HG03045 (cell line): ENCODE measurements at regions not wholly inside any gene's neighbourhood (a gene's known extent, or its start where the extent isn't known, plus 50 kb on each side); places are given as distances from the start of the nearest gene placed in this dataset.
A peak's percentile ranks its signal among the peaks of the same experiment; 100 is the strongest.
"Not testable (repeated sequence)": the region's sequence is repeated elsewhere in the genome, so short reads cannot be mapped to it uniquely, and the experiment has no call there.

Experiments
- ATAC-seq: cut with Tn5 transposase; IDR thresholded peaks from one replicate; pipeline ENCODE4 v1.9.1; 2021; ENCODE audit warnings: mild to moderate bottlenecking, moderate library complexity; ENCODE audit not compliant: unreplicated experiment

DNA sequence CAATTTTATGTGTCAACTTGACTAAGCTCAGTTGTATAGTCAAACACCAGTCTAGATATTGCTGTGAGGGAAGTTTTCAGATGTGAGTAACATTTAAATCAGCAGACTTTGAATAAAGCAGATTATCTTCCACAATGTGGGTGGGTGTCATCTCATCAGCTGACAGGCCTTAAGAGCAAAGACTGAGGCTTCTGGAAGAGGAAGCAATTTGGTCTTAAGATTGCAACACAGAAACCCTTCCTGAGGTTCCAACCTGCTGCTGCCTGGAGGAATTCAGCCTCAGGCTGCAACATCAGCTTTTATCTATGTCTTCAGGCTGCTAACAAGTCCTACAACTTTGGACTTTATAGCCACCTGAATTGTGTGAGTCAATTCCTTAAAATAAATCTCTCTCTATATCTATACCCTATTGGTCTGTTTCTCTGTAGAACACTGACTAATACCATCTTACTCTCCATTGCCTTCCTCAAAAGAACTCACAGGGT lies 277.2 kb upstream of the PLET1 start:
- peak; percentile 40 for ATAC-seq

DNA sequence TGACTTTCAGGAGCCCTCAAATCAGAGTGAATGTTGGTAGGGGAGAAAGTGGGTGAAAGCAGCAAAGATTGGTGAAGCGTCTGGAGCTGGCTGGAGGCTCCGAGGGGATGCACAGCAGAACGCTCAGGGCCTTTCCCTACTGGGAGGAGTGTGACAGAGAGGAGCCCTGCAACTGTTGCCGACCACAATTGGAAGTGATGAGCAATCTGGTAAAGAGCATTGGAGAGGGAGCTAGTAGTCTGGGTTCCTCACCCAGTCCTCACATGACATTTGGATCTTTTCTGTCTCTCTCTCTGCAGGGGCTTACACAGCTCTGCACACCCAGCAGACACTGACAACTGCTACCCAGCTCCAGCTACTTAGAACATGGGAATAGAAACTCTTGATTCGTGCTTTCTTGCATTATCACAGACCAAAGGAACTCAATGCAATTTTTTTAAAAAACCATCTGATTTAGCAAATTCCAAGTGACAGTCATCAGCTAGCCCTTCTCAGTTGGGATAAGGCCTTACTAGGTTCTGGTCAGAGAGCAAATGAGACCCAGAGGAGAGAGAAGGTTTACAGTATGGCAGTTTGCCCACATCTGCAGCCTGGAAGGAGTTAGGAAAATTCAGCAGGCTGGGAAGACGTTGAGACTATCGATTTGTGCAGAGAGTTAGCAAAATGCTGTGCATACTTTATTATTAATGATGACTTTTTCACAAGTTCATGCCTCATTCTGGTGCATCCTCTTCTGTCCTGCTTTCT lies 278.0 kb upstream of the PLET1 start:
- ATAC-seq = no peak

DNA sequence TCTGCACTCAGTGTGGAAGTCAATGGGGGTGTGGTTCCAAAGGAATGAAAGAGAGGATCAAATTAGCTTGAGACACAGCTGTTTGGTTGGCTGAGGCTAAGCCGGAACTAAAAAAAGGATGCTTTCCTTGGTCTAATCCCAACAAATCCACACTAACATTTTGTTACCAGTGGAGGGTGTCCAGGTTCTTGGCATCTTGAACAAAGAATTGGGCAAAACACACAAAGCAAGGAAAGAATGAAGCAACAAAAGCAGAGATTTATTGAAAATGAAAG lies 278.6 kb upstream of the PLET1 start:
- not testable (repeated sequence) for ATAC-seq

DNA sequence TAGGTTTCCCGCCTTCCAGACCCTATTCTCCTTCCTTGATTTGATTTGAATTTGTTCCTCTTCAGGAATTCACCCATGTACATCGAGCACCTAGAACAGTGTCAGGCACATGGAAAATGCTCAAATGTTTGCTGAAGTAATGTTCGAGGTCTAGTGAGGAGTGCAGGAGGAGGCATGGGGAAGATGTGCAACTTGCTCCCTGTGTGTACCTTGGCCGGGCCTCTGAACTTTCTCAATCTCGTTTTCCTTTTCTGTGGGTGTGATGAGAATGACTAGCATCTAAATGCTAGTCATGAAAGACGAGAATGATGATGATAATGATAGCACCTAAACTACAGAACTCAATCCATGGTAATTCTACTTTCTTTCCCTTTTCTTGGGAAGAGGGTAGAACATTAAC lies 279.1 kb upstream of the PLET1 start:
- no peak for ATAC-seq

DNA sequence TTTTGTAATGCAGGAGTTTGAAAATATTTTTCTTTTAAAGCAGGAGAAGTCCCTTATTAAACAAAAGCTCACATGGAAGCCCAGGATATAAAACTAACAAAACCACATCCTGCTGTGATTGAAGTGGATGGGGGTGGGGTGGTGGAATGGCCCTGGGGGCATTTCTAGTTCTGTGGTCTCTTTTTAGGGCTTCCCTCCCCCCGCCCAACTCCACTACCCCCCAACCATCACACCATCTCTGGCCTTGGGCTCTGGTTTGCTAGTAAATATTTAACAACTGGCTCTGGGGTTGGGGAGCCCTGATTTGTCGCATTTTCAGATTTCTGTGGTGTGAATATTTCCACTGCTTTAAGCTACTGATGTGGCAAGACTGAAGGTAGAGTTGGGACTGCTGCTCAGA lies 279.6 kb upstream of the PLET1 start:
- no peak for ATAC-seq

DNA sequence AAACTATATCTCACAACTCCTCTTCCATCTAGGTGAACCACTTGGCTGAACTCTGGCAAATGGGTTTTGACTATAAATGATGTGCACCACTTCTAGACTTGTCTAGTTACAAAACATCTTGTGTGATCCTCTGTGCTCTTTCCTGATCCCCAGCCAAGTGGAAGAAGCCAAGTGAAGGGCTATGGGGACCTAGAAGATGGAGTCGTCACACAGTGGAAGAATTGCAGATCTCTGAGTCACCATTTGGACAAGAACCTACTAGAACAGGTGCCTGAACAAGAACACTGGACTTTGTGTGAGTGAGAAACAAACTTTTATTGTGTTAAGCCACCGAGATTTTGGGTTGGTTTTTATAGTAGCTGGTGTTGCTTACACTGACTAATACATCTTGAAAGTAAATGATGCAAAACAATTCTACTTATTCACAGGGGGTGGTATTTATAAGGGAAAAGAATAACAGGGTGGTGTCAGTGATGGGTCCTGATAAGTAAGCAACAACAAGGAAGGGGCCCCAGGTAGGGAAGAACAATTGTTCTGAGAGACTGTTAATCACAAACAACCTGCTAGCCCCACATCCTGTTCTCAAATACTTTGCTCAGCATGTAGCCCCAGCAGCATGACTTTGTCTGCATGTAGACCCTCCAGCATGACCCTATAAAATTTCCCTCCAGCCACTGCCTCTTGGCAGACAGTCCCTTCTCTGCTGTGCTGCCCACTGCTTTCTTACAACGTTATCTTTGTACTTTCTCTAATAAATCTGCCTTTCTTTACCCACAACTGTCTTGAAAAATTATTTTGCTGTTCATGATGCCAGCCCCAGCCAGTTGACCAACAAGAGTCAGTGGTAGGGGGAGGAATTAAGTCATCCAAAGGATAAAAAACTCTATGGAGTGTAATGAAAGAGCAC lies 280.7 kb upstream of the PLET1 start:
- no peak for ATAC-seq

DNA sequence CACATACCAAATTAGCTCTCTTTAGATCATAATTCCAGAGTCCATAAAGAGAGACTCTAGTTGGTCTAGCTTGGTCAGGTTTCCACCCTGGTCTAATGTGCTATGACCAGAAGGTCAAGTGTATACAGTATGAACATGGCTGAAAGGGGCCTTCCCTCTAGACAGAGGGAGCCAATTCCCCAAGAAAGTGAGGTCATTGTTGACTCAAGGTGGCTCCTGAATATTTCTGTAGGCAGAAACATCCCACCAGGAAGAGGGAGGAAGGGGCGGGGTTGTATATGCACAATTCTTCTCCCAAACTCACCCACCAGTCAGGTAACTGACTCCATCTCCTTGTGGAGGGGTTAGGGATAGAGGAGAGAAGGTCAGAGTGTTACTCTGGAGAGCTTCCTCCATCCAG lies 281.8 kb upstream of the PLET1 start:
- ATAC-seq = no peak

DNA sequence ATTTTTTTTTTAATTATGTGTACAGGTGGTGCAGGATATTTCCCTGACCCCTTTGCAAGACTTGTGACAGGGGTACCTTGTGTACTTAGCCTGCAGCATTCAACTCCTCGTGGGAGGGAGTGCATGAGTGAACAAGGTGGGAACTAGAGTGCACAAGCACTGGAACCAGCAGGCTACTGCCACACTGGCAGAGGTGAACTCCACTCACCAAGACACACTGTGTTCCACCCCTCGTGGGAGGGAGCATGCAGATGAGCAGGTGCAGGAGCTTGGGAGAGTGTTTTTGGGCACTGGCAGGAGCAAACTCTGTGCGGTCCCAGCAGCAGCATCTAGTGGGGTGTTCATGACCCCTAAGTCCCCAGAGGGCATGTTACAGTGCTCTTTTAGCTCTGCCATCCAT lies 282.7 kb upstream of the PLET1 start:
- no peak for ATAC-seq

DNA sequence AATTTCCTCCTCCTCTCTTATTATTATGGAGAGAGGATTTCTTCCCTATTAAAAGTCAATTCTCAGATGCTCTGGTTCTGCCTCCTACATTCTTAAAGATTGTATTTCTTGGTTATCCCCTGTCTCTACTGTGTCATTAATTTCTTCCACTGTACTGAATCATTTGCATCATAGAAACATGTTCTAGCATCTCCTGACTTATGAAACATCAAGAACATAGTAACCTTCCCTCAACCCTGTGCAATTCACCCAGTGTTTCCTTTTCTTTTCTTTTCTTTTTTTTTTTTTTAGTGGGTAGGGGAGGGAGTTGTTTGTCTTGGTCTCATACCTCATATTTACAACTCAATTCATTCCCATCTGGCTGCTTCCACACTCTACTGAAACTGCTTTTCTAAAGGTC lies 288.0 kb upstream of the PLET1 start:
- no peak for ATAC-seq

DNA sequence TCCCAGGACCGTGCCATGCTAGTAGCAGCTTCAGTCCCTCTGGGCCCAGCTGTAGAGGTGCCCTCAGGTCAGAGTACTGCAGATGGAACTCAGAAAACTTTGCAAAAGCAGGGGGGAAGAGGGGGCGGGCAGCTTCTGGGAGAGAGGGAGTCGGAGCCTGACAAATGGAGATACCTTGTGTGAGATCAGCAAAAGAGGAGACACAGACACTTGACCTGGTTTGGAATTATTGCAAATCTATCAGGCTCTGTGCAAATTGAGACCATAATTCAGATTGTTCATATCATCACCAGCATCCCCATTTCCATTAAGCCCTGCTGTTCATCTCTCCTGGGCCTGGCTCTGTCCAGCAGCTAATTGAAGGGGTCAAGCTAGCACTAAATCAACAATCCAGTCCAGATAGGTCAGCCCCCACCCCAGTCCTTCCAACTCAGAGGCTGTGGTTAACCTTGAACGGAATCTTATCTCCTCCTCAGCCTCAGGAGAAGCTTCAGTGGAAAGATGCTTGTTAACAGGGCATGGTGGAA lies 292.6 kb upstream of the PLET1 start:
- ATAC-seq = no peak

DNA sequence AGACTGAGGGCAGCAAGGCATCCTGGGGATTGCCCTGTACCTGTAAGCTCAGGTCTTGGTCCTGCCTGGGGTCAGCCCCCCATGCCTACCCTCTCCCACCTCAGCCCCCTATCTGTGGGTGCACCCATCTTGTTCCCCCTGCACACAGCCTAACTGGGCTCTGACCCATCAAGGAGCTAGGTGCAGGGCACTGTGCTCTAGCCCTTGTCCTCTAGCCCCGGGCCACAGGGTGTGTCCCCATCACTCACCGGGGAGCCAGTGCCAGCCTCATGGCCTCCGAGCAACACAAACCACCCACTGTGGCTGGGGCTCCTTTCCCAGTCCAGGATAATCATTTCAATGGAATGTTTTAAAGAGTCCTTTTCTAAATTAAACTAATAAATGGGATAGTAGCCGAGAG lies 293.9 kb upstream of the PLET1 start:
- ATAC-seq = no peak

DNA sequence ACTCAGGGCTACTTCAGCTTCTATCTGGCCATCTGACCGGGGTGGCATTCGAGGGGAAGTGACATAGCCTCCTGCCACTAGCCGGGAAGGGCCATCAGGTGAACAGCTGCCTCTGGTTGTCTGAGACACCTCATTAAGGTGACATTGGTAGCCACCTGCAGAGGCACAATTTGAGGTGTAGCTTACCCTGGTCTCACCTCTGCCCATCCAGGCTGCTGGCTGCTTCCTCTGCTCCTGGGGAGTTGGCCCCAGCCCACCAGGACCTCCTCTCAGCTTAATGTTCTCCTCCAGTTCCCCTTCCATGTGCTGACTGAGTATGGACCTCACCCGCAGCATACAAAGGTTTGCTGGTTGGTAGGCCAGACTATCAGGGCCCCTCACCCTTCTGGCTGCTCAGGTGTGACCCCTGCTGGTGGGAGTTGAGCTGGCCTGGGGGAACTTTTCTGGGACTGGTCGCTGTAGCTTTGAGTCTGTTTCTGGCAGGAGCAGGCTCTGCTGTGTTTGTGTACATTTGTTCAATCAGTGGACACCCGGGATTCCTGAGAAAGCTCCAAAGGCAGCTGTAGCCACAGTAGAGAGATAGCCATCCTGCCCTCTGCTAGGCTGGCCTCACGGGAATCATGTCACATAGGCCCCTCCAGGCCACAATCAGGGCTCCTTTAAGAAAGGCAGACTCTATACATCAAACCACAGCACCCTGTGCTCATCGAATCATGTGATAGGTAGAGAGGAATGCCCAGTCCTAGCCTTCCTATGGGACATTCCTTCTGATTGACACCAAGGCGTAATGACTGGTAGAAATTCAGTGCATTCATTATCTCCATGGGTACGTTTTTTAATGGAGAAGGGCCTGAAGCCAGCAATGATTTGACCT lies 295.1 kb upstream of the PLET1 start:
- ATAC-seq = no peak

DNA sequence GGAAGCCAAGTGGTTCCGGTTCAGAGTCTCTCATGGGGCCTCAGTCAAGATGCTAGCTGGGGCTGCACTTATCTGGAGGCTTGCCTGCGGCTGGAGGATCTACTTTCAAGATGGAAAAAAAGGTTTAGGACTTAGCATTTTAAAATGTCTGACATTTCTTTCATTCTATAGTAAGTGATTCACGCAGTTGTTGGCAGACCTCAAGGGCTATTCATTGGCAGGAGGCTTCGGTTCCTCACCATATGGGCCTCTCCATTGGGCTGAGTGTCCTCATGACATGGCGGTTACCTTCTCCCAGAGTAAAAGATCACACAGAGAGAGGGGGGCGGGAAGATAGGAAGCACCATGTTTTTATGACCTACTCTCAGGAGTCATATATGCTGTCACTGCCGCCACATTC lies 298.0 kb upstream of the PLET1 start:
- ATAC-seq = no peak

DNA sequence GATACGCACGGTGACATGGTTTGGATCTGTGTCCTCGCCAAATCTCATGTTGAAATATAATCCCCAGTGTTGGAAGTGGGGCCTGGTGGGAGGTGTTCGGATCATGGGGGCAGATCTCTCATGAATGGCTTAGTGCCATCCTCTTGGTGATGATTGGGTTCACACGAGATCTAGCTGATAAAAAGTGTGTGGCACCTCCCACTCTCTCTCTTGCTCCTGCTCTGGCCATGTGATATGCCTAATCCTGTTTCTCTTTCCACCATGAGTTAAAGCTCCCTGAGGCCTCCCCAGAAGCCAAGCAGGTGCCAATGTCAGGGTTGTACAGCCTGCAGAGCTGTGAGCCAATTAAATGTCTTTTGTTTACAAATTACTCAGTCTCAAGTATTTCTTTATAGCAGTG lies 303.1 kb upstream of the PLET1 start:
- no peak for ATAC-seq

DNA sequence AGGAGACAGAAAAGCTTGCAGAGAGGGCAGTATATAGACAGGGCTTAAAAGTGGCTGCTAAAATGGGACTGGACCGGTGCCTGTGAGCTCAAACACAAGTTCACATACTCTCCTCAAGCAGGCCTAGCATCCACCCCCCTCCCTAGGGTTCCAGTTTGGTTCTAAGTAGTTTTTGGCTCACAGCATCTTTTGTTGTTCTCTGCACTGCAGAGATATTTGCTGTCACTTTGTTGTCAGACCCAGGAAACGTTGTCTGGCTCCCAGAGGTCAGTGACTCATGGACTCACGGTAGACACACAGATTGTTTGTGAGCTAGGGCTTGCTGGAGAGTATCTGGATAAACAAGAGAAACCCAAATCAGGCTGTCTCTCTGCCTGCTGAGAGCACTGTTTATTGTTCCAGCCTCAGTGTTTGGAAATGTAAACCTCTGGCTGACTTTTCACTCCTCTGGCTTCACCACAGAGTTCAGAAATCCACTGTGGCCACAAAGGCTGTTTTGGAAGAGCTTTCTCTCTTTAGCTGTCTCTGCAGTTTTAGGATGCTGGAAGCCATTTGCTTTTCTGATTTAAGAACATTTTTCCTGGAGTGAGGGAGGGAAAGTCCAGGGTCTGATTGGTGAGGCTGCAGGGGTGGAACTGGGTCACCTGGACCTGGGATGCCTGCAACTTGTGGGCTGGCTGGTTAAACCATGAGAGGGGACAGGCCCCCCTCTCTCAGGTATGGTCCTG lies 303.7 kb upstream of the PLET1 start:
- ATAC-seq = no peak

DNA sequence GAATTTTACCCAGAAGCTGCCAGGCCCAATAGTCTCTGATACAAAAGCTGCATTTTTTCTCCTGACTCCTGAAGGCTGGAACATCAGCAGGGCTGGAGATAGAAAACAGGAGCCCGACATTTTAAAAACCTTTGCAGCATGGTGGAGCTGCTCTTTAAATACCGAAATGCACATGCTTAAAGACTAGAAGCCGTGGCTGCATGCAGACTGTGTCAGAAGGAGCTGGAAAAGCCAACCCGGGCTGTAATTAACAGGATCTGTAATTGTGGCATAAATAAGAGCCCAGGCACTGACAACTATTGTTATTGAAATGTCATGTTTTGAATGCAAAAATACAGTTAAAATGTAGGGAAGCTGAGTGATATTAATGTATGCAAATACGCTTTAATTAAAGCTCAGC lies 304.9 kb upstream of the PLET1 start:
- ATAC-seq = no peak

DNA sequence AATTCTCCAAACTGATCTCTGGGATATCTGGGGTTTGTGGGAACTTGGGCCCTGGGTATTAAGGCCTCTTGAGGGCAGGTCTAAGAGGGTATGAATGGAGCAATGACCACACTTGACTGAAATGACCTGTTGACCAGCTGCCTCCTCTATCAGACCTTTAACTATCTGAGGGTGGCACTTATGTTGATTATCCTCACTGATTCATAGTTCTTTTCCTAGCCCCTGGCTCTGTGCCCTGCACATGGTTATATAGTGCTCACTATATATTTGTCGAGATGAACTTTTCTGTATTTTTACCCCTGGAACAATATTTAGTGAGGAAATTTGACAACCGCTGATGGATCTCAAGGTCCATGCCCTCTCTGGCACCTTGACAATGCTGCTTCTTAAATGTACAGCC lies 305.5 kb upstream of the PLET1 start:
- no peak for ATAC-seq

DNA sequence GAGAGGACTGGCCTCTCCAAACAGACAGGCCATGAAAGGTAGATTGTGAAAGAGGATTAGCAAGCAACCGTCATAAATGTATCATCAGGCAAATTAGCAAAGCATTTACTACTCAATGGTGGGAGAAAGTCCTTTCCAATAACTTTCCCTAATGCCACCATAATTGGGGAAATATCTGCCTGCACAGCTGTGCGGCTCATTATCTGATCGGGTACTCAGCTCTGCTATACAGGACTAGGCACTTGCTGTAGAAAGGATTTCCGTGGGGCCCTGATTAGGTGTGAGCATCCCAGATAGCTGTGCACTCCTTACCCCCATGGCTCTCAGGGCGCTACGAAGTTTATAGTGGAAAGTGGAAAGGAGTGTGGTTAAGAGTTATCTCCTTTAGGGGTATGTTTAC lies 309.7 kb upstream of the PLET1 start:
- no peak for ATAC-seq

DNA sequence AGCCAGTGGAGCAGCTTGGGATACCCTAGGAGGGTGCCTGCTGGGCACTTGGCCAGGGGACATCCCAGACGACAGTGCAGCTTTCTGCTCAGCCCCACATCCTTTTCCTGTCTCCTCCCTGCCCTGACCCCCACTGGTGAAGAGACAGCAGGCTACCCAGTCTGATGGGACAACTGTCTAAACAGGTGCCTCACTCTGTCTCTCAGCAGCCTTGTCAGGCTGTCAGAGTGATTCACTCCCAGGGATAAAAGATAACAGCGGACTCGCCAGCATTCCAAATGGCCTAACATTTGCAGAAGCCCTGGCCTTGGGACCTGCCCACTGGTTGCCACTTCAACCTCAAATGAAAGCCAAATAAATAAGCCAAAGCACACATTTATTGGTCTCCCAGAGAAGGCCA lies 318.6 kb upstream of the PLET1 start:
- ATAC-seq = no peak

DNA sequence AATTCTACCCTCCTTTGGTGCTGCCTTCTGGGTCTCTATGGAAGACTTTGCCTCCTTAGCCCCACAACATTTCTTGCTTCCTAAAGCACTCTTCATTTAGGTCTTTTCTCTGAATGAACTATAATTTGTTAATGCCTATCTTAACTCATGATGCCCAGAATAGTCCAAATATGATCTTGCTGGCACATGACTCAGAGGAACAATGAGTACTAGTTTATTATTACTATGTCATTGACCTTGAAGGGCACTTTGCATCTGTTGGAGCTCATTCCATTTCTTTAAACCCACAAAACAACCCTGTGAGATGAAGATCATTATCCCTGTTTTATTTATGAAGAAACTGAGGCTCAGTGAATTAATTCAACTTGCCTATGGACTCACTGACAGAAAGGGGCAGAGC lies 320.2 kb upstream of the PLET1 start:
- ATAC-seq = no peak

DNA sequence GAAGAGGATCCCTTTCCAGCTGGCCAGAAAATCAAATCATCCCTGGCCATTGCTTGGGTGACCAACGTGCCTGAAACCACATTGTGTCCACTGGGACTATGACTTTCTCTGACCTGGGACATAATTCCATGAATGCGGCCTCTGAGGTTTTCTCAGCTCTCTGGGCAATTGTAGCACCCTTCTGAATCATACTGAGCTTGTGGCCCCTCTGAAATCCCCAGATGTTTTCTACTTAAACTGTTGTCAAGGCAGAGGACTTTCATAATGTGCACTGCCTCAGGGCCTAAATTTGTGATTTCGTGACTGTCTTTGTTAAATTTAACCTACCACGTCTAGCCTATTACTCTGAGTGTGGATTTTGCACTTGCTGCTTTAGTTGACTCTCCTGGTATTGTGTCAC lies 321.1 kb upstream of the PLET1 start:
- no peak for ATAC-seq
